ENCODE measurements at regions not wholly inside any gene's neighbourhood (a gene's known extent, or its start where the extent isn't known, plus 50 kb on each side); places are given as distances from the start of the nearest gene placed in this dataset.

- Histone ChIP-seq H3K4me2 (ENCODE audit: low read length) (no peak overlapping the region), H3K9me2 (replicated peaks; ENCODE audit: control insufficient read depth, low read length) (no peaks in the 10 kb centered on the region)
Observed at GRCh38 chr6:74602206-74602605, 603.6 kb downstream of the COL12A1 start.

GRCh38 chr6:74598462-74599393 is 607.1 kb downstream of the COL12A1 start:
- Histone ChIP-seq H3K9me3 (ENCODE audit: control insufficient read depth, insufficient read depth, low read length) (no peaks in the 10 kb centered on the region), H3K4me3 (ENCODE audit: low read length) (no peak overlapping the region), H3K4me1 (ENCODE audit: control insufficient read depth, low read length) (no peaks in the 10 kb centered on the region), H3K27me3 (ENCODE audit: control insufficient read depth, low read length) (no peaks in the 10 kb centered on the region), H4K20me1 (ENCODE audit: control insufficient read depth, insufficient read depth, low read depth, low read length) (no peaks in the 10 kb centered on the region), H3F3A (ENCODE audit: control insufficient read depth, insufficient read depth) (no peaks in the 10 kb centered on the region), H3K36me3 (ENCODE audit: control insufficient read depth, low read length) (no peaks in the 10 kb centered on the region), H3K4me2 (ENCODE audit: low read length) (no peak overlapping the region), H3K9me2 (replicated peaks; ENCODE audit: control insufficient read depth, low read length) (no peaks in the 10 kb centered on the region), H3K27ac (ENCODE audit: low read depth, low read length) (no peak overlapping the region), H3K79me2 (ENCODE audit: control insufficient read depth, low read length) (no peaks in the 10 kb centered on the region)
- TF ChIP-seq EZH2phosphoT487 (IDR thresholded peaks at IDR 0.05; ENCODE audit: borderline replicate concordance, low read length), result no peak
- no peak for TF ChIP-seq CTCF (IDR thresholded peaks at IDR 0.05; ENCODE audit: low read depth, low read length, poor library complexity, severe bottlenecking)

More at GRCh38 chr6:74602206-74602605, 603.6 kb downstream of the COL12A1 start:
- TF ChIP-seq EZH2phosphoT487 (IDR thresholded peaks at IDR 0.05; ENCODE audit: borderline replicate concordance, low read length) (no peak), CTCF (IDR thresholded peaks at IDR 0.05; ENCODE audit: low read depth, low read length, poor library complexity, severe bottlenecking) (no peak)
- no peaks in the 10 kb centered on the region for H3K4me1 ChIP-seq (ENCODE audit: control insufficient read depth, low read length)
- H3K27ac ChIP-seq (ENCODE audit: low read depth, low read length), result no peak overlapping the region
- H3K79me2 ChIP-seq (ENCODE audit: control insufficient read depth, low read length), result no peaks in the 10 kb centered on the region
- no peaks in the 10 kb centered on the region for H3F3A ChIP-seq (ENCODE audit: control insufficient read depth, insufficient read depth)
- no peaks in the 10 kb centered on the region for H4K20me1 ChIP-seq (ENCODE audit: control insufficient read depth, insufficient read depth, low read depth, low read length)
- H3K36me3 ChIP-seq (ENCODE audit: control insufficient read depth, low read length), result no peaks in the 10 kb centered on the region
- no peaks in the 10 kb centered on the region for H3K27me3 ChIP-seq (ENCODE audit: control insufficient read depth, low read length)
- no peaks in the 10 kb centered on the region for H3K9me3 ChIP-seq (ENCODE audit: control insufficient read depth, insufficient read depth, low read length)
- H3K4me3 ChIP-seq (ENCODE audit: low read length), result no peak overlapping the region

- H3K79me2 ChIP-seq (ENCODE audit: control insufficient read depth, low read length), result no peaks in the 10 kb centered on the region
- no peaks in the 10 kb centered on the region for H3F3A ChIP-seq (ENCODE audit: control insufficient read depth, insufficient read depth)
- no peaks in the 10 kb centered on the region for H3K27me3 ChIP-seq (ENCODE audit: control insufficient read depth, low read length)
- H3K36me3 ChIP-seq (ENCODE audit: control insufficient read depth, low read length), result no peaks in the 10 kb centered on the region
- H3K4me1 ChIP-seq (ENCODE audit: control insufficient read depth, low read length), result no peaks in the 10 kb centered on the region
- no peak overlapping the region for H3K4me2 ChIP-seq (ENCODE audit: low read length)
- no peak overlapping the region for H3K27ac ChIP-seq (ENCODE audit: low read depth, low read length)
- TF ChIP-seq CTCF (IDR thresholded peaks at IDR 0.05; ENCODE audit: low read depth, low read length, poor library complexity, severe bottlenecking) (no peak), EZH2phosphoT487 (IDR thresholded peaks at IDR 0.05; ENCODE audit: borderline replicate concordance, low read length) (no peak)
- no peaks in the 10 kb centered on the region for H3K9me3 ChIP-seq (ENCODE audit: control insufficient read depth, insufficient read depth, low read length)
- H3K4me3 ChIP-seq (ENCODE audit: low read length), result no peak overlapping the region
- H3K9me2 ChIP-seq (replicated peaks; ENCODE audit: control insufficient read depth, low read length), result no peaks in the 10 kb centered on the region
- no peaks in the 10 kb centered on the region for H4K20me1 ChIP-seq (ENCODE audit: control insufficient read depth, insufficient read depth, low read depth, low read length)
Observed at GRCh38 chr6:74597840-74598239, 608.0 kb downstream of the COL12A1 start.
